OCI-LY1 (cell line): ENCODE measurements at regions not wholly inside any gene's neighbourhood (a gene's known extent, or its start where the extent isn't known, plus 50 kb on each side); places are given as distances from the start of the nearest gene placed in this dataset.

Experiments used
- EZH2 ChIP-seq: fragments of 200-600 bp; sonication (generic), shearing (Covaris generic); IDR thresholded peaks from 2 replicates; pipeline ENCODE4 v1.8.0; 2017; ENCODE audit warnings: borderline replicate concordance, mixed run types, mild to moderate bottlenecking, antibody characterized with exemption, low read length, moderate library complexity, mixed read lengths
- TF ChIP-seq, protein P1 (sequence below): fragments of 200-600 bp; sonication (generic), shearing (Covaris generic); IDR thresholded peaks from 2 replicates; pipeline ENCODE4 v1.5.1; 2017; ENCODE audit warnings: mild to moderate bottlenecking, antibody characterized with exemption, low read length, moderate library complexity, mixed read lengths

DNA sequence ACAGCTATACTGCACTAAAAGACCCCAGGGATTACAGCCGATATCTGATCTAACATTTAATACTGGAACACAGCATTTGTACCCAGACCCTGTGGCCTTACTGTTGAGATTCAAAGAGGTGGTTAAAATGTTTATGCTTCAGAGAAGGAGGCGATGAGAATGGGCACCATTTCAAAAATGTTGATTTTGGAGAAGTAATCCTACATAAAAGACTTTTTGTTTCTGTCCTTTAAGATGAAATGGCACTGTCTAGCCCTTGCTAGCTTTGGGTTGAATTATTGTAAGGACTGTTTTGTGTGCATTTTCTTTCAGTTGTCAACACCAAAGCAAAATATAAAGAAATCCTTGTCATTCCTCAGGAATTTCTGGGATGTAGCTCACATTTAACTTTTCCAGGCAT is 288.5 kb upstream of the ANKH start:
- TF ChIP-seq, protein P1, sequence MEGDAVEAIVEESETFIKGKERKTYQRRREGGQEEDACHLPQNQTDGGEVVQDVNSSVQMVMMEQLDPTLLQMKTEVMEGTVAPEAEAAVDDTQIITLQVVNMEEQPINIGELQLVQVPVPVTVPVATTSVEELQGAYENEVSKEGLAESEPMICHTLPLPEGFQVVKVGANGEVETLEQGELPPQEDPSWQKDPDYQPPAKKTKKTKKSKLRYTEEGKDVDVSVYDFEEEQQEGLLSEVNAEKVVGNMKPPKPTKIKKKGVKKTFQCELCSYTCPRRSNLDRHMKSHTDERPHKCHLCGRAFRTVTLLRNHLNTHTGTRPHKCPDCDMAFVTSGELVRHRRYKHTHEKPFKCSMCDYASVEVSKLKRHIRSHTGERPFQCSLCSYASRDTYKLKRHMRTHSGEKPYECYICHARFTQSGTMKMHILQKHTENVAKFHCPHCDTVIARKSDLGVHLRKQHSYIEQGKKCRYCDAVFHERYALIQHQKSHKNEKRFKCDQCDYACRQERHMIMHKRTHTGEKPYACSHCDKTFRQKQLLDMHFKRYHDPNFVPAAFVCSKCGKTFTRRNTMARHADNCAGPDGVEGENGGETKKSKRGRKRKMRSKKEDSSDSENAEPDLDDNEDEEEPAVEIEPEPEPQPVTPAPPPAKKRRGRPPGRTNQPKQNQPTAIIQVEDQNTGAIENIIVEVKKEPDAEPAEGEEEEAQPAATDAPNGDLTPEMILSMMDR, result no peak
- TF ChIP-seq EZH2, result no peak
